PC-9 (cell line): ENCODE measurements at regions not wholly inside any gene's neighbourhood (a gene's known extent, or its start where the extent isn't known, plus 50 kb on each side); places are given as distances from the start of the nearest gene placed in this dataset.

ENCODE experiments used
- EZH2 ChIP-seq: fragments of 200-600 bp; sonication (generic); IDR thresholded peaks from 2 replicates; pipeline ENCODE4 v1.8.0; 2017; ENCODE audit warnings: antibody characterized with exemption, low read depth
- TF ChIP-seq, protein P1 (sequence below): fragments of 200-600 bp; sonication (generic); conservative IDR thresholded peaks from 2 replicates; pipeline ENCODE4 v1.6.1; 2017; ENCODE audit warnings: mixed run types, antibody characterized with exemption, mild to moderate bottlenecking, moderate library complexity

DNA sequence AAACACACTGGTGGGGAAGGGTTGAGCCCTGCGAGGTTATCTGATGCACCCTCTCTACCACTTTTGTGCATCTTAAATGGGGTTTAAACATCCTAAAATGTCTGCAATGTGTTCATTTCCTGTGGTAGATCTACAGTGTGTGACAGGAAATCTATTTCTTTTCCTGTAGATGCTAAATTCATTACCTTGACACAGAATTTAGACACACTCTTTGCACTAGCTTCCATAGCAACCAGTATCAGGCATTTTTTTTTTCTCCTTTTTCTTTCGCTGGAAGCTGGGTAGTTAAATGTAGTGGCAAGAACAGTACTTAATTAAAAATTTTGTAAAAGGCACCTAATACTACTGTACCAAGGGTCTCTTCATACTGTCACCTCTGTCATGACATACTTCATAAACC lies 141.1 kb downstream of the RFPL4B start:
- TF ChIP-seq, protein P1, sequence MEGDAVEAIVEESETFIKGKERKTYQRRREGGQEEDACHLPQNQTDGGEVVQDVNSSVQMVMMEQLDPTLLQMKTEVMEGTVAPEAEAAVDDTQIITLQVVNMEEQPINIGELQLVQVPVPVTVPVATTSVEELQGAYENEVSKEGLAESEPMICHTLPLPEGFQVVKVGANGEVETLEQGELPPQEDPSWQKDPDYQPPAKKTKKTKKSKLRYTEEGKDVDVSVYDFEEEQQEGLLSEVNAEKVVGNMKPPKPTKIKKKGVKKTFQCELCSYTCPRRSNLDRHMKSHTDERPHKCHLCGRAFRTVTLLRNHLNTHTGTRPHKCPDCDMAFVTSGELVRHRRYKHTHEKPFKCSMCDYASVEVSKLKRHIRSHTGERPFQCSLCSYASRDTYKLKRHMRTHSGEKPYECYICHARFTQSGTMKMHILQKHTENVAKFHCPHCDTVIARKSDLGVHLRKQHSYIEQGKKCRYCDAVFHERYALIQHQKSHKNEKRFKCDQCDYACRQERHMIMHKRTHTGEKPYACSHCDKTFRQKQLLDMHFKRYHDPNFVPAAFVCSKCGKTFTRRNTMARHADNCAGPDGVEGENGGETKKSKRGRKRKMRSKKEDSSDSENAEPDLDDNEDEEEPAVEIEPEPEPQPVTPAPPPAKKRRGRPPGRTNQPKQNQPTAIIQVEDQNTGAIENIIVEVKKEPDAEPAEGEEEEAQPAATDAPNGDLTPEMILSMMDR: no peak
- no peak for TF ChIP-seq EZH2
